ENCODE measurements at regions not wholly inside any gene's neighbourhood (a gene's known extent, or its start where the extent isn't known, plus 50 kb on each side); places are given as distances from the start of the nearest gene placed in this dataset.
"Not testable (repeated sequence)": the region's sequence is repeated elsewhere in the genome, so short reads cannot be mapped to it uniquely, and the experiment has no call there.

GRCh38 chr13:21246761-21247452 lies 70.4 kb downstream of the MRPL57 start:
- TF ChIP-seq GATA1 (IDR thresholded peaks at IDR 0.05; ENCODE audit: low read depth, low read length) = no peak
- no peak for TF ChIP-seq POLR2A (IDR thresholded peaks at IDR 0.05; ENCODE audit: low read length)

GRCh38 chr13:21256351-21256761 lies 79.9 kb downstream of the MRPL57 start:
- no peak for DNase-seq
- no peak for TF ChIP-seq GATA1 (IDR thresholded peaks at IDR 0.05; ENCODE audit: low read depth, low read length)
- TF ChIP-seq POLR2A (IDR thresholded peaks at IDR 0.05; ENCODE audit: low read length) = no peak

More at GRCh38 chr13:21246761-21247452, 70.4 kb downstream of the MRPL57 start:
- no peak for DNase-seq

GRCh38 chr13:21256891-21257290 lies 80.4 kb downstream of the MRPL57 start:
- DNase-seq = no peak
- TF ChIP-seq POLR2A (IDR thresholded peaks at IDR 0.05; ENCODE audit: low read length) = no peak
- no peak for TF ChIP-seq GATA1 (IDR thresholded peaks at IDR 0.05; ENCODE audit: low read depth, low read length)

GRCh38 chr13:21259571-21260455 lies 83.4 kb downstream of the MRPL57 start:
- TF ChIP-seq POLR2A (IDR thresholded peaks at IDR 0.05; ENCODE audit: low read length) = no peak
- TF ChIP-seq GATA1 (IDR thresholded peaks at IDR 0.05; ENCODE audit: low read depth, low read length) = no peak
- DNase-seq = no peak

- not testable (repeated sequence) for DNase-seq
These were observed 84.3 kb downstream of the MRPL57 start for GRCh38 chr13:21260561-21261290.

GRCh38 chr13:21261487-21262216 lies 85.2 kb downstream of the MRPL57 start:
- not testable (repeated sequence) for DNase-seq

GRCh38 chr13:21263909-21264308 lies 87.5 kb downstream of the MRPL57 start:
- not testable (repeated sequence) for DNase-seq

GRCh38 chr13:21268485-21268884 lies 92.0 kb downstream of the MRPL57 start:
- not testable (repeated sequence) for DNase-seq

GRCh38 chr13:21272439-21272838 lies 96.0 kb downstream of the MRPL57 start:
- not testable (repeated sequence) for DNase-seq

- DNase-seq = not testable (repeated sequence)
These were observed 98.0 kb downstream of the MRPL57 start for GRCh38 chr13:21274457-21274856.

- no peak for DNase-seq
- TF ChIP-seq GATA1 (IDR thresholded peaks at IDR 0.05; ENCODE audit: low read depth, low read length) = no peak
- TF ChIP-seq POLR2A (IDR thresholded peaks at IDR 0.05; ENCODE audit: low read length) = no peak
These were observed 105.6 kb downstream of the MRPL57 start for GRCh38 chr13:21282065-21282464.

- TF ChIP-seq GATA1 (IDR thresholded peaks at IDR 0.05; ENCODE audit: low read depth, low read length) = no peak
- TF ChIP-seq POLR2A (IDR thresholded peaks at IDR 0.05; ENCODE audit: low read length) = no peak
These were observed 111.0 kb downstream of the MRPL57 start for GRCh38 chr13:21287331-21287907.

GRCh38 chr13:21289475-21289874 lies 113.0 kb downstream of the MRPL57 start:
- TF ChIP-seq POLR2A (IDR thresholded peaks at IDR 0.05; ENCODE audit: low read length) (no peak), GATA1 (IDR thresholded peaks at IDR 0.05; ENCODE audit: low read depth, low read length) (no peak)
- no peak for DNase-seq

More at GRCh38 chr13:21287331-21287907, 111.0 kb downstream of the MRPL57 start:
- DNase-seq = no peak

GRCh38 chr13:21290442-21291002 lies 114.1 kb downstream of the MRPL57 start:
- peak in 1 of 2 experiments; percentile 4 for DNase-seq
